Endodermal cell (in vitro differentiated cells): ENCODE measurements at regions not wholly inside any gene's neighbourhood (a gene's known extent, or its start where the extent isn't known, plus 50 kb on each side); places are given as distances from the start of the nearest gene placed in this dataset.

Source experiments
- DNase-seq: peaks from one replicate; pipeline ENCODE4 v3.0.0-alpha.2; 2017
- H3K27ac ChIP-seq: 2 replicates; pipeline ENCODE4 v1.5.1; 2013; ENCODE audit warnings: mild to moderate bottlenecking, low read depth, low read length, moderate library complexity
- H3K27me3 ChIP-seq: 2 replicates; pipeline ENCODE4 v1.6.1; 2013; ENCODE audit warnings: mild to moderate bottlenecking, low read length, moderate library complexity; ENCODE audit not compliant: insufficient read depth, control insufficient read depth, poor library complexity, severe bottlenecking
- H3K36me3 ChIP-seq: 2 replicates; pipeline ENCODE4 v1.7.0; 2013; ENCODE audit warnings: mild to moderate bottlenecking, low read length, moderate library complexity; ENCODE audit not compliant: control insufficient read depth, insufficient read depth
- H3K4me1 ChIP-seq: one replicate; pipeline ENCODE4 v1.7.0; 2013; ENCODE audit warnings: low read length; ENCODE audit not compliant: control insufficient read depth, insufficient read depth
- H3K4me3 ChIP-seq: 2 replicates; pipeline ENCODE4 v1.5.1; 2013; ENCODE audit warnings: mild to moderate bottlenecking, low read length, moderate library complexity
- H3K9ac ChIP-seq: 2 replicates; pipeline ENCODE4 v1.6.1; 2013; ENCODE audit warnings: mild to moderate bottlenecking, low read length, moderate library complexity; ENCODE audit not compliant: poor library complexity, severe bottlenecking; ENCODE audit errors: extremely low read depth
- H3K9me3 ChIP-seq: 2 replicates; pipeline ENCODE4 v1.6.1; 2013; ENCODE audit warnings: mild to moderate bottlenecking, low read length, moderate library complexity; ENCODE audit not compliant: control insufficient read depth
- H3K27ac Mint-ChIP-seq: 2 replicates; pipeline ENCODE4 v1.8.0; 2020; ENCODE audit warnings: mixed read lengths
- H3K27me3 Mint-ChIP-seq: 2 replicates; pipeline ENCODE4 v1.8.0; 2021; ENCODE audit warnings: mild to moderate bottlenecking, mixed read lengths; ENCODE audit not compliant: insufficient read depth
- H3K36me3 Mint-ChIP-seq: 2 replicates; pipeline ENCODE4 v1.8.0; 2020; ENCODE audit warnings: low read depth, mixed read lengths
- H3K4me1 Mint-ChIP-seq: 2 replicates; pipeline ENCODE4 v1.8.0; 2020; ENCODE audit warnings: mixed read lengths
- H3K4me3 Mint-ChIP-seq: 2 replicates; pipeline ENCODE4 v1.8.0; 2020; ENCODE audit warnings: mild to moderate bottlenecking, moderate library complexity, mixed read lengths
- H3K9me3 Mint-ChIP-seq: 2 replicates; pipeline ENCODE4 v1.8.0; 2020; ENCODE audit warnings: mild to moderate bottlenecking, mixed read lengths
- CTCF ChIP-seq: fragments of 200-600 bp; sonication (generic); conservative IDR thresholded peaks from 2 replicates; pipeline ENCODE4 v1.5.0; 2021; ENCODE audit warnings: antibody characterized with exemption, mild to moderate bottlenecking
- WGBS, 2 experiments: methylation state at CpG; one replicate each; pipeline versions ENCODE4 v1.1.5 to v1.1.7; 2013; ENCODE audit warnings: missing lambda C conversion rate in 2 of 2, mixed read lengths in 1 of 2; ENCODE audit not compliant: insufficient coverage in 1 of 2, insufficient read length in 1 of 2; 5-methylcytosine and 5-hydroxymethylcytosine counted together

- Mint-ChIP-seq H3K36me3 (no peaks in the 10 kb centered on the region), H3K9me3 (no peaks in the 10 kb centered on the region), H3K4me3 (no peak overlapping the region), H3K27ac (no peak overlapping the region), H3K4me1 (peaks cover 7% of the 10 kb centered on the region), H3K27me3 (peaks cover 2% of the 10 kb centered on the region)
- peak; percentile 55 for DNase-seq
- no peaks in the 10 kb centered on the region for H3K27me3 ChIP-seq
- no peak overlapping the region for H3K27ac ChIP-seq
- no peaks in the 10 kb centered on the region for H3K9me3 ChIP-seq
- no peaks in the 10 kb centered on the region for H3K36me3 ChIP-seq
- H3K9ac ChIP-seq, result no peak overlapping the region
- H3K4me3 ChIP-seq, result no peak overlapping the region
- no peaks in the 10 kb centered on the region for H3K4me1 ChIP-seq
- peak; percentile 38 for TF ChIP-seq CTCF
- WGBS, 2 experiments, result 58 to 76% methylated on average over 4 to 6 of the region's 6 CpGs
Observed at GRCh38 chr10:110446954-110447608, 50.6 kb upstream of the DUSP5 start.

- H3K27me3 Mint-ChIP-seq, result peaks cover 2% of the 10 kb centered on the region
- DNase-seq, result peak; percentile 22
- no peak overlapping the region for H3K27ac ChIP-seq
- H3K9me3 Mint-ChIP-seq, result no peaks in the 10 kb centered on the region
- H3K9ac ChIP-seq, result no peak overlapping the region
- TF ChIP-seq CTCF, result no peak
- H3K27me3 ChIP-seq, result no peaks in the 10 kb centered on the region
- no peak overlapping the region for H3K4me3 Mint-ChIP-seq
- H3K4me1 ChIP-seq, result no peaks in the 10 kb centered on the region
- H3K4me1 Mint-ChIP-seq, result peaks cover 6% of the 10 kb centered on the region
- H3K27ac Mint-ChIP-seq, result no peak overlapping the region
- no peaks in the 10 kb centered on the region for H3K36me3 ChIP-seq
- no peaks in the 10 kb centered on the region for H3K36me3 Mint-ChIP-seq
- 90 to 97% methylated on average over 1 of the region's 1 CpG for WGBS, 2 experiments
- no peaks in the 10 kb centered on the region for H3K9me3 ChIP-seq
- H3K4me3 ChIP-seq, result no peak overlapping the region
Observed at GRCh38 chr10:110447886-110448285, 49.8 kb upstream of the DUSP5 start.
